ENCODE measurements at regions not wholly inside any gene's neighbourhood (a gene's known extent, or its start where the extent isn't known, plus 50 kb on each side); places are given as distances from the start of the nearest gene placed in this dataset.

- no peak for TF ChIP-seq CTCF (IDR thresholded peaks at IDR 0.05 in 4 of 5, conservative IDR thresholded peaks at IDR 0.05 in 1 of 5)
- no peak for TF ChIP-seq POLR2A (IDR thresholded peaks at IDR 0.05)
These were observed 97.2 kb upstream of the ADRA2C start for GRCh38 chr4:3668825-3669552.

Measured in gastrocnemius medialis (tissue), 4 donors.